ENCODE measurements at regions not wholly inside any gene's neighbourhood (a gene's known extent, or its start where the extent isn't known, plus 50 kb on each side); places are given as distances from the start of the nearest gene placed in this dataset.

GRCh38 chr11:129737831-129738230, 77.8 kb upstream of the TMEM45B start:
- no peak overlapping the region for H2BK120ac ChIP-seq (ENCODE audit: low read depth, low read length)
- DNase-seq (ENCODE audit: low spot score) = no peak
- no peak overlapping the region for H3K23ac ChIP-seq (ENCODE audit: low read depth, low read length, poor library complexity)
- H3K14ac ChIP-seq (ENCODE audit: low read length) = no peak overlapping the region
- H2AFZ ChIP-seq (ENCODE audit: low read length) = no peak overlapping the region
- WGBS, 2 donors (ENCODE audit: extremely low coverage in 2 of 2, insufficient read length in 2 of 2, insufficient replicate concordance in 1 of 2) = 100% methylated on average over 1 of the region's 11 CpGs; no CpG with 5 or more reads in 1 of the 2 donors
- no peak overlapping the region for H2BK12ac ChIP-seq (ENCODE audit: low read length)
- H3K27me3 ChIP-seq (ENCODE audit: control insufficient read depth in 3 of 3, insufficient read depth in 3 of 3, low read depth in 1 of 3, low read length in 3 of 3) = no peaks in the 10 kb centered on the region
- no peaks in the 10 kb centered on the region for H3K79me1 ChIP-seq (ENCODE audit: low read depth, low read length)
- H3K4ac ChIP-seq (ENCODE audit: low read length) = no peak overlapping the region
- no peaks in the 10 kb centered on the region for H3K4me1 ChIP-seq (ENCODE audit: control insufficient read depth in 2 of 2, insufficient read depth in 1 of 2, low read depth in 1 of 2, low read length in 2 of 2)
- no peak overlapping the region for H4K91ac ChIP-seq (ENCODE audit: low read depth, low read length, poor library complexity)
- H3K4me3 ChIP-seq (ENCODE audit: low read length in 2 of 2) = no peak overlapping the region
- H3K4me2 ChIP-seq (ENCODE audit: insufficient read depth, low read length, poor library complexity, severe bottlenecking) = no peak overlapping the region
- H3K36me3 ChIP-seq (replicated peaks in 1 of 2; ENCODE audit: control insufficient read depth in 2 of 2, insufficient read depth in 2 of 2, low read length in 2 of 2) = no peaks in the 10 kb centered on the region
- no peaks in the 10 kb centered on the region for H3K9me3 ChIP-seq (replicated peaks in 1 of 2; ENCODE audit: control insufficient read depth in 2 of 2, insufficient read depth in 1 of 2, low read depth in 1 of 2, low read length in 2 of 2)
- no peak overlapping the region for H2BK15ac ChIP-seq (ENCODE audit: low read length)
- H3K18ac ChIP-seq (ENCODE audit: low read length) = no peak overlapping the region
- no peak overlapping the region for H3K9ac ChIP-seq (ENCODE audit: low read depth, low read length, poor library complexity)
- no peak overlapping the region for H2AK5ac ChIP-seq (ENCODE audit: low read depth, low read length)
- no peak overlapping the region for H4K8ac ChIP-seq (ENCODE audit: low read depth, low read length)
- H2BK5ac ChIP-seq (ENCODE audit: low read length) = no peak overlapping the region
- H3K27ac ChIP-seq (replicated peaks; ENCODE audit: low read length) = no peak overlapping the region

- no peak overlapping the region for H3K4ac ChIP-seq (ENCODE audit: low read length)
These were observed 77.4 kb upstream of the TMEM45B start for GRCh38 chr11:129738242-129738641.

GRCh38 chr11:129739339-129739738, 76.3 kb upstream of the TMEM45B start:
- Histone ChIP-seq H4K91ac (ENCODE audit: low read depth, low read length, poor library complexity) (no peak overlapping the region), H3K4me1 (ENCODE audit: control insufficient read depth in 2 of 2, insufficient read depth in 1 of 2, low read depth in 1 of 2, low read length in 2 of 2) (no peaks in the 10 kb centered on the region)
- WGBS, 2 donors (ENCODE audit: extremely low coverage in 2 of 2, insufficient read length in 2 of 2, insufficient replicate concordance in 1 of 2) = no CpG with 5 or more reads among the region's 4 CpGs

More at GRCh38 chr11:129738242-129738641, 77.4 kb upstream of the TMEM45B start:
- Histone ChIP-seq H2BK5ac (ENCODE audit: low read length) (no peak overlapping the region), H3K27me3 (ENCODE audit: control insufficient read depth in 3 of 3, insufficient read depth in 3 of 3, low read depth in 1 of 3, low read length in 3 of 3) (no peaks in the 10 kb centered on the region), H3K27ac (replicated peaks; ENCODE audit: low read length) (no peak overlapping the region), H3K4me1 (ENCODE audit: control insufficient read depth in 2 of 2, insufficient read depth in 1 of 2, low read depth in 1 of 2, low read length in 2 of 2) (no peaks in the 10 kb centered on the region), H2AFZ (ENCODE audit: low read length) (no peak overlapping the region), H3K9me3 (replicated peaks in 1 of 2; ENCODE audit: control insufficient read depth in 2 of 2, insufficient read depth in 1 of 2, low read depth in 1 of 2, low read length in 2 of 2) (no peaks in the 10 kb centered on the region), H3K14ac (ENCODE audit: low read length) (no peak overlapping the region), H3K23ac (ENCODE audit: low read depth, low read length, poor library complexity) (no peak overlapping the region), H3K4me2 (ENCODE audit: insufficient read depth, low read length, poor library complexity, severe bottlenecking) (no peak overlapping the region), H2BK12ac (ENCODE audit: low read length) (no peak overlapping the region), H2BK15ac (ENCODE audit: low read length) (no peak overlapping the region), H2AK5ac (ENCODE audit: low read depth, low read length) (no peak overlapping the region), H3K4me3 (ENCODE audit: low read length in 2 of 2) (no peak overlapping the region), H4K91ac (ENCODE audit: low read depth, low read length, poor library complexity) (no peak overlapping the region), H3K18ac (ENCODE audit: low read length) (no peak overlapping the region), H3K9ac (ENCODE audit: low read depth, low read length, poor library complexity) (no peak overlapping the region), H2BK120ac (ENCODE audit: low read depth, low read length) (no peak overlapping the region), H3K36me3 (replicated peaks in 1 of 2; ENCODE audit: control insufficient read depth in 2 of 2, insufficient read depth in 2 of 2, low read length in 2 of 2) (no peaks in the 10 kb centered on the region), H4K8ac (ENCODE audit: low read depth, low read length) (no peak overlapping the region), H3K79me1 (ENCODE audit: low read depth, low read length) (no peaks in the 10 kb centered on the region)
- DNase-seq (ENCODE audit: low spot score) = no peak
- no CpG with 5 or more reads among the region's 2 CpGs for WGBS, 2 donors (ENCODE audit: extremely low coverage in 2 of 2, insufficient read length in 2 of 2, insufficient replicate concordance in 1 of 2)

GRCh38 chr11:129740125-129740719, 75.4 kb upstream of the TMEM45B start:
- no peak overlapping the region for H2BK15ac ChIP-seq (ENCODE audit: low read length)
- H3K27me3 ChIP-seq (ENCODE audit: control insufficient read depth in 3 of 3, insufficient read depth in 3 of 3, low read depth in 1 of 3, low read length in 3 of 3) = no peaks in the 10 kb centered on the region

More at GRCh38 chr11:129739339-129739738, 76.3 kb upstream of the TMEM45B start:
- peak overlapping the region; percentile 72 for H3K9ac ChIP-seq (ENCODE audit: low read depth, low read length, poor library complexity)
- H3K18ac ChIP-seq (ENCODE audit: low read length) = no peak overlapping the region
- H2BK15ac ChIP-seq (ENCODE audit: low read length) = no peak overlapping the region
- no peak overlapping the region for H3K23ac ChIP-seq (ENCODE audit: low read depth, low read length, poor library complexity)
- H2AK5ac ChIP-seq (ENCODE audit: low read depth, low read length) = no peak overlapping the region
- H3K27me3 ChIP-seq (ENCODE audit: control insufficient read depth in 3 of 3, insufficient read depth in 3 of 3, low read depth in 1 of 3, low read length in 3 of 3) = no peaks in the 10 kb centered on the region
- no peaks in the 10 kb centered on the region for H3K36me3 ChIP-seq (replicated peaks in 1 of 2; ENCODE audit: control insufficient read depth in 2 of 2, insufficient read depth in 2 of 2, low read length in 2 of 2)
- no peak overlapping the region for H3K4me2 ChIP-seq (ENCODE audit: insufficient read depth, low read length, poor library complexity, severe bottlenecking)
- H3K9me3 ChIP-seq (replicated peaks in 1 of 2; ENCODE audit: control insufficient read depth in 2 of 2, insufficient read depth in 1 of 2, low read depth in 1 of 2, low read length in 2 of 2) = no peaks in the 10 kb centered on the region
- no peak overlapping the region for H3K4me3 ChIP-seq (ENCODE audit: low read length in 2 of 2)
- H2AFZ ChIP-seq (ENCODE audit: low read length) = no peak overlapping the region
- H2BK5ac ChIP-seq (ENCODE audit: low read length) = no peak overlapping the region
- no peak for DNase-seq (ENCODE audit: low spot score)
- H3K14ac ChIP-seq (ENCODE audit: low read length) = peak overlapping the region; percentile 57
- H3K4ac ChIP-seq (ENCODE audit: low read length) = no peak overlapping the region
- H2BK120ac ChIP-seq (ENCODE audit: low read depth, low read length) = no peak overlapping the region
- no peaks in the 10 kb centered on the region for H3K79me1 ChIP-seq (ENCODE audit: low read depth, low read length)
- no peak overlapping the region for H2BK12ac ChIP-seq (ENCODE audit: low read length)
- H3K27ac ChIP-seq (replicated peaks; ENCODE audit: low read length) = no peak overlapping the region
- H4K8ac ChIP-seq (ENCODE audit: low read depth, low read length) = no peak overlapping the region

More at GRCh38 chr11:129740125-129740719, 75.4 kb upstream of the TMEM45B start:
- no peak overlapping the region for H2BK5ac ChIP-seq (ENCODE audit: low read length)
- H3K27ac ChIP-seq (replicated peaks; ENCODE audit: low read length) = no peak overlapping the region
- no peak for DNase-seq (ENCODE audit: low spot score)
- no peak overlapping the region for H3K4ac ChIP-seq (ENCODE audit: low read length)
- H3K36me3 ChIP-seq (replicated peaks in 1 of 2; ENCODE audit: control insufficient read depth in 2 of 2, insufficient read depth in 2 of 2, low read length in 2 of 2) = no peaks in the 10 kb centered on the region
- H3K4me3 ChIP-seq (ENCODE audit: low read length in 2 of 2) = no peak overlapping the region
- H3K9me3 ChIP-seq (replicated peaks in 1 of 2; ENCODE audit: control insufficient read depth in 2 of 2, insufficient read depth in 1 of 2, low read depth in 1 of 2, low read length in 2 of 2) = no peaks in the 10 kb centered on the region
- no peak overlapping the region for H2AFZ ChIP-seq (ENCODE audit: low read length)
- no CpG with 5 or more reads among the region's 4 CpGs for WGBS, 2 donors (ENCODE audit: extremely low coverage in 2 of 2, insufficient read length in 2 of 2, insufficient replicate concordance in 1 of 2)
- no peak overlapping the region for H3K23ac ChIP-seq (ENCODE audit: low read depth, low read length, poor library complexity)
- H2BK120ac ChIP-seq (ENCODE audit: low read depth, low read length) = no peak overlapping the region
- H3K79me1 ChIP-seq (ENCODE audit: low read depth, low read length) = no peaks in the 10 kb centered on the region
- H3K4me2 ChIP-seq (ENCODE audit: insufficient read depth, low read length, poor library complexity, severe bottlenecking) = no peak overlapping the region
- H2AK5ac ChIP-seq (ENCODE audit: low read depth, low read length) = no peak overlapping the region
- H3K9ac ChIP-seq (ENCODE audit: low read depth, low read length, poor library complexity) = no peak overlapping the region
- H3K4me1 ChIP-seq (ENCODE audit: control insufficient read depth in 2 of 2, insufficient read depth in 1 of 2, low read depth in 1 of 2, low read length in 2 of 2) = no peaks in the 10 kb centered on the region
- no peak overlapping the region for H4K8ac ChIP-seq (ENCODE audit: low read depth, low read length)
- H2BK12ac ChIP-seq (ENCODE audit: low read length) = no peak overlapping the region
- no peak overlapping the region for H3K14ac ChIP-seq (ENCODE audit: low read length)
- H3K18ac ChIP-seq (ENCODE audit: low read length) = no peak overlapping the region
- no peak overlapping the region for H4K91ac ChIP-seq (ENCODE audit: low read depth, low read length, poor library complexity)
